ENCODE measurements at regions not wholly inside any gene's neighbourhood (a gene's known extent, or its start where the extent isn't known, plus 50 kb on each side); places are given as distances from the start of the nearest gene placed in this dataset.
"Not testable (repeated sequence)": the region's sequence is repeated elsewhere in the genome, so short reads cannot be mapped to it uniquely, and the experiment has no call there.

DNA sequence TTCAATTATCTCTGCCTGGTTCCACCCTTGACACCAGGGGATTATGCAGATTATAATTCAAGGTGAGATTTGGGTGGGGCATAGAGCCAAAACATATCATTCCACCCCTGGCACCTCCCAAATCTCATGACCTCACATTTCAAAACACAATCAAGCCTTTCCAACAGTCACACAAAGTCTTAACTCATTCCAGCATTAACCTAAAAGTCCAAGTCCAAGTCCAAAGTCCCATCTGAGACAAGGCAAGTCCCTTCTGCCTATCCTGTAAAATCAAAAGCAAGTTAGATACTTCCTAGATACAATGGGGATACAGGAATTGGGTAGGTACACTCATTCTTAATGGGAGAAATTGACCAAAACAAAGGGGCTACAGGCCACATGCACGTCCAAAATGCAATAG, 73.7 kb upstream of the SLC24A3 start:
- DNase-seq (ENCODE audit: low spot score in 2 of 2) = no peak
- Mint-ChIP-seq H3K9me3 (peaks cover 14 to 20% of the 10 kb centered on the region in 2 donors), H3K27ac (no peak overlapping the region), H3K36me3 (no peaks in the 10 kb centered on the region)
- no peak for ATAC-seq

GRCh38 chr20:19139584-19139983, 72.9 kb upstream of the SLC24A3 start:
- H3K9me3 Mint-ChIP-seq = peaks cover 14 to 20% of the 10 kb centered on the region in 2 donors
- not testable (repeated sequence) for H3K27ac Mint-ChIP-seq; ATAC-seq; DNase-seq (ENCODE audit: low spot score in 2 of 2); H3K36me3 Mint-ChIP-seq

- DNase-seq (ENCODE audit: low spot score in 2 of 2) (no peak), ATAC-seq (no peak)
- H3K9me3 Mint-ChIP-seq = peaks cover 7 to 10% of the 10 kb centered on the region in 2 donors
- no peak overlapping the region for H3K27ac Mint-ChIP-seq
- no peaks in the 10 kb centered on the region for H3K36me3 Mint-ChIP-seq
Measured at GRCh38 chr20:19141998-19142397, 70.4 kb upstream of the SLC24A3 start.

GRCh38 chr20:19143890-19144289, 68.6 kb upstream of the SLC24A3 start:
- H3K27ac Mint-ChIP-seq = no peak overlapping the region
- H3K9me3 Mint-ChIP-seq = peaks cover 3 to 10% of the 10 kb centered on the region in 2 donors
- DNase-seq (ENCODE audit: low spot score in 2 of 2) = no peak
- no peaks in the 10 kb centered on the region for H3K36me3 Mint-ChIP-seq
- no peak for ATAC-seq

- H3K9me3 Mint-ChIP-seq = peaks cover 4 to 14% of the 10 kb centered on the region in 2 donors
- peaks cover 0 to 4% of the 10 kb centered on the region in 2 donors for H3K36me3 Mint-ChIP-seq
- DNase-seq (ENCODE audit: low spot score in 2 of 2) (no peak), ATAC-seq (no peak)
- H3K27ac Mint-ChIP-seq = no peak overlapping the region
Measured at GRCh38 chr20:19161336-19161735, 51.1 kb upstream of the SLC24A3 start.

Data from activated naive CD4-positive, alpha-beta T cell treated with anti-CD3 and anti-CD28 coated beads, Interleukin-2, amount 50 U/mL, for 72 hours (primary cell).